HG03039 (cell line): ENCODE measurements at regions not wholly inside any gene's neighbourhood (a gene's known extent, or its start where the extent isn't known, plus 50 kb on each side); places are given as distances from the start of the nearest gene placed in this dataset.
"Not testable (repeated sequence)": the region's sequence is repeated elsewhere in the genome, so short reads cannot be mapped to it uniquely, and the experiment has no call there.

Experiments
- ATAC-seq: cut with Tn5 transposase; IDR thresholded peaks from one replicate; pipeline ENCODE4 v1.9.1; 2021; ENCODE audit warnings: mild to moderate bottlenecking, moderate library complexity; ENCODE audit not compliant: unreplicated experiment

- no peak for ATAC-seq
Measured at GRCh38 chrX:42020225-42020624, 96.9 kb upstream of the CASK start.

GRCh38 chrX:42017971-42018370, 94.6 kb upstream of the CASK start:
- ATAC-seq, result no peak

- no peak for ATAC-seq
Measured at GRCh38 chrX:42000836-42001235, 77.5 kb upstream of the CASK start.

DNA sequence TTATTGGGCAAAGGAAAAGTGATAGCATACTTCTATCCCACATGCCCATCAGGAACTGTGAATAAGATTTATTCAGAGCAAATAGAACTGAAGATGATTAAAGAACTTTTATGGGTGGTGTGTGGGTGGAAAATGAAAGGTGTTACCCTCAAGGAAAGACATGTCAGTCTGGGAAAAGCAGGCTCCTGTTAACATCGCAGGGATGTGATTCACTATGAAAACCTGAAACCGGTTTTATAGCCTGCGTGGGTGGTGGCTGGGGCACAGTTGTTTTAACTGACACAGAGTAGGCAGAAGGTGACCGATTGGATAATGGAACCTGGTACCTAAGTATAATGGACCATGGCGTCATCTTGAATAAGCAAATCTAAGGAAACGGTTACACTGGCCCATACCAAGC, 61.3 kb upstream of the CASK start:
- ATAC-seq, result no peak

DNA sequence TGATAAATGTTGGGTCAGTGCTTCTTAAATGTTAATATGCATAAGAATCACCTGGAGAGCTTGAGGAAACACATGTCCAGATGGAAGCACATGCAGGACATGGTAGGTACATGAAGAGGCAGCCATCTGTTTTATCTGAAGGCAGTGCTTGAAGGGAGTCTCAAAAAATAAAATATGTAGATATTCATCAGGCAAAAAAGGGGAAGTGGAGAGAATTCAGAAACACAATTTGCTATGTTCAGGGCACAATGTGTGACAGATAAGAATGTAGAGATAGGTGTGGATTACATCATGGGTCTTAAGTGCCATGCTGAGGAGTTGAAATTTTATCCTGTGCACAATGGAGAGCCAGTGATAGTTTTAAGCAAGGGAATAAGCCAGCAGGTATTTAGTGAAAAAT, 59.6 kb upstream of the CASK start:
- no peak for ATAC-seq

DNA sequence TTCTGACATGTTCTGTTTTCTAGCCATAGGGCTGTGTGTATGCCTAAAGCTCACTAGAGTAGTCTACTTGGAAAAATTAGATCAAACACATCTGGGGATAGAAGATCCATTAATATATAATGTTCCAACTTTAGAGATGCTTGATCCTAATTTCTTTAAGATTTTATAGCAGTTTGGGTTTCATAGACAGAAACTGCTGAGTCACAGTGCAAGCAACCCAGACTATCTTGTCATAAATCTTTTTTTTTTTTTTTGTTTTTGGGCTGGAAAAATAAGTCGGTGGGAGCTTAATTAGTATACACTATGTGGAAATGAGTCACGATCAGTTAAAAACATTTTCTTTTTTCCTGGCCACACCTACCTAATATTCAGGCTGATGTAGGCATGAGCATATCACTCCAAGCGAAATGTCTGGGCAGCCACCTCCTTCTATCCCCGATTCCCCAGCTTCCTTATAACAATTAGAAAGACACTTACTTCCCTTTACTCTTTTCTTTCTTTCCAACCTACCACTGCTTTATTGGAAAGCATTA, 58.2 kb upstream of the CASK start:
- ATAC-seq, result no peak

DNA sequence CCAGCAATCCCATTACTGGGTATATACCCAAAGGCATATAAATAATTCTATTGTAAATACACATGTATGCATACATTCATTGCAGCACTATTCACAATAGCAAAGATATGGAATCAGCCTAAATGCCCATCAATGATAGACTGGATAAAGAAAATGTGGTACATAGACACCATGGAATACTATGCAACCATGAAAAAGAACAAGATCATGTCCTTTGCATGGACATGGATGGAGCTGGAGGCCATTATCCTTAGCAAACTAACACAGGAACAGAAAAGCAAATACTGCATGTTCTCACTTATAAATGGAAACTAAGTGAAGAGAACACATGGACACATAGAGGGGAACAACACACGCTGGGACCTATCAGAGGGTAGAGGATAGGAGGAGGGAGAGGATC, 51.3 kb upstream of the CASK start:
- ATAC-seq, result not testable (repeated sequence)

DNA sequence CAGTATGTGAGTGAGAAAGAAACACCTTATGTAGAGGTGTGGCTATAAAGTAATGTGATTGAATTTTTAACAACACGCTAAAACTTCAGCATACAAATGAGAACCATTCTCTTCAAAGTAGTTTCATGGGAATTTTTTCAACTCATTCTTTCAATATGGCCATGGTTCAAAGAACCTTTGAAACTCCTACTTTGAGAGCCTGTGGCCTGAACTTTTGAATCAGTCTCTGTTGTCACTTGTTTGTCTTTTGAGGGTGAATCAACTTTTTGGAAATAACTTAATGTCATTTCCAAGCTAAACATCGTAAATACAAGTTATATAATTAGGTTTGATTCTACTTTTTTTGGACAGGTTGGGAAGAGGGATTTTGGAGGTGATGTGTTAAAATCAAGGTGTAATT, 49.9 kb upstream of the CASK start:
- no peak for ATAC-seq
